ENCODE measurements at regions not wholly inside any gene's neighbourhood (a gene's known extent, or its start where the extent isn't known, plus 50 kb on each side); places are given as distances from the start of the nearest gene placed in this dataset.

GRCh38 chr1:5488448-5488847 lies 503.8 kb downstream of the NPHP4 start:
- DNase-seq (ENCODE audit: low spot score) = no peak
- Histone ChIP-seq H3K4me1 (ENCODE audit: control insufficient read depth in 4 of 4, insufficient read depth in 4 of 4, low read length in 3 of 4) (no peaks in the 10 kb centered on the region), H3K27ac (ENCODE audit: low read depth in 1 of 2, low read length in 2 of 2) (no peak overlapping the region), H3K9ac (ENCODE audit: low read depth in 1 of 2, low read length in 2 of 2) (no peak overlapping the region), H3K36me3 (ENCODE audit: control insufficient read depth in 4 of 4, insufficient read depth in 3 of 4, low read depth in 1 of 4, low read length in 3 of 4) (no peaks in the 10 kb centered on the region), H3K9me3 (ENCODE audit: control insufficient read depth in 4 of 4, low read length in 3 of 4) (no peaks in the 10 kb centered on the region), H3K4me3 (ENCODE audit: low read depth in 1 of 3, low read length in 3 of 3) (no peak overlapping the region), H3K27me3 (ENCODE audit: control insufficient read depth in 4 of 4, insufficient read depth in 4 of 4, low read length in 3 of 4) (peaks cover 0 to 18% (median 2%) of the 10 kb centered on the region in 4 donors)
- no peak for TF ChIP-seq TAF1 (conservative IDR thresholded peaks at IDR 0.05)
- no peak for TF ChIP-seq HNF4A (conservative IDR thresholded peaks at IDR 0.05)
- TF ChIP-seq NR2F2 (IDR thresholded peaks at IDR 0.05) = no peak
- TF ChIP-seq FOXA2 (IDR thresholded peaks at IDR 0.05) = no peak
- TF ChIP-seq FOXA1 (IDR thresholded peaks at IDR 0.05) = no peak
- TF ChIP-seq GABPA (IDR thresholded peaks at IDR 0.05 in 1 of 2, conservative IDR thresholded peaks at IDR 0.05 in 1 of 2) = no peak
- no peak for TF ChIP-seq JUND (IDR thresholded peaks at IDR 0.05)
- 76% methylated on average over 1 of the region's 1 CpG for WGBS

- Histone ChIP-seq H3K9ac (ENCODE audit: low read depth in 1 of 2, low read length in 2 of 2) (no peak overlapping the region), H3K9me3 (ENCODE audit: control insufficient read depth in 4 of 4, low read length in 3 of 4) (no peaks in the 10 kb centered on the region), H3K27ac (ENCODE audit: low read depth in 1 of 2, low read length in 2 of 2) (no peak overlapping the region), H3K4me3 (ENCODE audit: low read depth in 1 of 3, low read length in 3 of 3) (no peak overlapping the region), H3K4me1 (ENCODE audit: control insufficient read depth in 4 of 4, insufficient read depth in 4 of 4, low read length in 3 of 4) (no peaks in the 10 kb centered on the region), H3K27me3 (ENCODE audit: control insufficient read depth in 4 of 4, insufficient read depth in 4 of 4, low read length in 3 of 4) (peaks cover 0 to 13% (median 2%) of the 10 kb centered on the region in 4 donors), H3K36me3 (ENCODE audit: control insufficient read depth in 4 of 4, insufficient read depth in 3 of 4, low read depth in 1 of 4, low read length in 3 of 4) (no peaks in the 10 kb centered on the region)
- TF ChIP-seq MAX (IDR thresholded peaks at IDR 0.05) (no peak), HNF4A (conservative IDR thresholded peaks at IDR 0.05) (no peak)
- DNase-seq (ENCODE audit: low spot score) = no peak
- 84% methylated on average over 7 of the region's 7 CpGs for WGBS
These were observed 506.1 kb downstream of the NPHP4 start for GRCh38 chr1:5485968-5486696.

GRCh38 chr1:5485436-5485835 lies 506.8 kb downstream of the NPHP4 start:
- no peaks in the 10 kb centered on the region for H3K4me1 ChIP-seq (ENCODE audit: control insufficient read depth in 4 of 4, insufficient read depth in 4 of 4, low read length in 3 of 4)
- no peak for TF ChIP-seq RXRA (IDR thresholded peaks at IDR 0.05)
- no peak for TF ChIP-seq JUND (IDR thresholded peaks at IDR 0.05)
- no peak for TF ChIP-seq REST (IDR thresholded peaks at IDR 0.05)
- no peak for TF ChIP-seq NR2F2 (IDR thresholded peaks at IDR 0.05)
- no peak for TF ChIP-seq EGR1 (IDR thresholded peaks at IDR 0.05; ENCODE audit: low read depth in 2 of 2)
- TF ChIP-seq SP1 (IDR thresholded peaks at IDR 0.05) = no peak
- no peak for TF ChIP-seq HNF4A (conservative IDR thresholded peaks at IDR 0.05)
- no peak for TF ChIP-seq HNF4G (IDR thresholded peaks at IDR 0.05)
- no peak for TF ChIP-seq TAF1 (conservative IDR thresholded peaks at IDR 0.05)
- no peak for TF ChIP-seq MAX (IDR thresholded peaks at IDR 0.05)
- no peak for TF ChIP-seq FOXA1 (IDR thresholded peaks at IDR 0.05)
- no peak for TF ChIP-seq ZBTB33 (IDR thresholded peaks at IDR 0.05)
- no peak for TF ChIP-seq FOXA2 (IDR thresholded peaks at IDR 0.05)
- TF ChIP-seq ATF3 (IDR thresholded peaks at IDR 0.05) = no peak
- H3K27ac ChIP-seq (ENCODE audit: low read depth in 1 of 2, low read length in 2 of 2) = no peak overlapping the region
- no peak overlapping the region for H3K9ac ChIP-seq (ENCODE audit: low read depth in 1 of 2, low read length in 2 of 2)
- no peak for DNase-seq (ENCODE audit: low spot score)
- H3K27me3 ChIP-seq (ENCODE audit: control insufficient read depth in 4 of 4, insufficient read depth in 4 of 4, low read length in 3 of 4) = peaks cover 0 to 12% (median 2%) of the 10 kb centered on the region in 4 donors
- no peak overlapping the region for H3K4me3 ChIP-seq (ENCODE audit: low read depth in 1 of 3, low read length in 3 of 3)
- H3K9me3 ChIP-seq (ENCODE audit: control insufficient read depth in 4 of 4, low read length in 3 of 4) = no peaks in the 10 kb centered on the region
- 74% methylated on average over 2 of the region's 2 CpGs for WGBS
- H3K36me3 ChIP-seq (ENCODE audit: control insufficient read depth in 4 of 4, insufficient read depth in 3 of 4, low read depth in 1 of 4, low read length in 3 of 4) = no peaks in the 10 kb centered on the region
